NB4 (cell line): ENCODE measurements at regions not wholly inside any gene's neighbourhood (a gene's known extent, or its start where the extent isn't known, plus 50 kb on each side); places are given as distances from the start of the nearest gene placed in this dataset.

Source experiments
- MYC ChIP-seq: IDR thresholded peaks from 2 replicates; pipeline ENCODE4 v1.6.1; 2011; ENCODE audit warnings: low read depth, low read length
- POLR2A ChIP-seq: IDR thresholded peaks from 2 replicates; pipeline ENCODE4 v1.6.1; 2011; ENCODE audit warnings: mild to moderate bottlenecking; ENCODE audit not compliant: insufficient read length; ENCODE audit errors: extremely low read depth
- TF ChIP-seq, protein P1 (sequence below): IDR thresholded peaks from one replicate; pipeline ENCODE4 v1.5.1; 2012; ENCODE audit warnings: low read depth, low read length
- TF ChIP-seq, protein P2 (sequence below): IDR thresholded peaks from 2 replicates; pipeline ENCODE4 v1.6.1; 2011; ENCODE audit warnings: low read depth, low read length

DNA sequence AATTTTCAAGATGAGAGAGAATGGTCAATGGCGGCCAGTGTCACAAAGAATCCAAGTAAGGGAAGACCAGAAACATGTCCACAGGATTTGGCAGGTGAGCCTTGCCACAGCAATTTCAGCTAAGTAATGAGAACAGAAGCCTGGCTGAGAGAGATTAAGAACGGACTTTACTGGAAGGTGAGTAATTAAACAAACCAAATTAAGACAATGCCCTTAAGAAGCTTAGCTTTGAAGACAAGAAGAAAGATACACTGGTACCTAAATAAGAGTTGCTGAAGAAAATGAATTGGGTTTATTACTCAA is 145.4 kb upstream of the PLEKHG7 start:
- TF ChIP-seq, protein P1, sequence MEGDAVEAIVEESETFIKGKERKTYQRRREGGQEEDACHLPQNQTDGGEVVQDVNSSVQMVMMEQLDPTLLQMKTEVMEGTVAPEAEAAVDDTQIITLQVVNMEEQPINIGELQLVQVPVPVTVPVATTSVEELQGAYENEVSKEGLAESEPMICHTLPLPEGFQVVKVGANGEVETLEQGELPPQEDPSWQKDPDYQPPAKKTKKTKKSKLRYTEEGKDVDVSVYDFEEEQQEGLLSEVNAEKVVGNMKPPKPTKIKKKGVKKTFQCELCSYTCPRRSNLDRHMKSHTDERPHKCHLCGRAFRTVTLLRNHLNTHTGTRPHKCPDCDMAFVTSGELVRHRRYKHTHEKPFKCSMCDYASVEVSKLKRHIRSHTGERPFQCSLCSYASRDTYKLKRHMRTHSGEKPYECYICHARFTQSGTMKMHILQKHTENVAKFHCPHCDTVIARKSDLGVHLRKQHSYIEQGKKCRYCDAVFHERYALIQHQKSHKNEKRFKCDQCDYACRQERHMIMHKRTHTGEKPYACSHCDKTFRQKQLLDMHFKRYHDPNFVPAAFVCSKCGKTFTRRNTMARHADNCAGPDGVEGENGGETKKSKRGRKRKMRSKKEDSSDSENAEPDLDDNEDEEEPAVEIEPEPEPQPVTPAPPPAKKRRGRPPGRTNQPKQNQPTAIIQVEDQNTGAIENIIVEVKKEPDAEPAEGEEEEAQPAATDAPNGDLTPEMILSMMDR: no peak
- TF ChIP-seq MYC: no peak
- TF ChIP-seq POLR2A: no peak
- TF ChIP-seq, protein P2, sequence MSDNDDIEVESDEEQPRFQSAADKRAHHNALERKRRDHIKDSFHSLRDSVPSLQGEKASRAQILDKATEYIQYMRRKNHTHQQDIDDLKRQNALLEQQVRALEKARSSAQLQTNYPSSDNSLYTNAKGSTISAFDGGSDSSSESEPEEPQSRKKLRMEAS: no peak
